GM18508 (cell line): ENCODE measurements at regions not wholly inside any gene's neighbourhood (a gene's known extent, or its start where the extent isn't known, plus 50 kb on each side); places are given as distances from the start of the nearest gene placed in this dataset.

ENCODE experiments used
- ATAC-seq: cut with Tn5 transposase; IDR thresholded peaks from one replicate; pipeline ENCODE4 v1.9.1; 2021; ENCODE audit warnings: moderate number of reproducible peaks; ENCODE audit not compliant: insufficient read depth, unreplicated experiment

- ATAC-seq = no peak
Observed at GRCh38 chr19:31553112-31553845, 204.0 kb upstream of the TSHZ3 start.

GRCh38 chr19:31553846-31554215 lies 204.6 kb upstream of the TSHZ3 start:
- ATAC-seq = no peak

- no peak for ATAC-seq
Observed at GRCh38 chr19:31554360-31554759, 205.1 kb upstream of the TSHZ3 start.

GRCh38 chr19:31555634-31556215 lies 206.5 kb upstream of the TSHZ3 start:
- ATAC-seq = no peak

DNA sequence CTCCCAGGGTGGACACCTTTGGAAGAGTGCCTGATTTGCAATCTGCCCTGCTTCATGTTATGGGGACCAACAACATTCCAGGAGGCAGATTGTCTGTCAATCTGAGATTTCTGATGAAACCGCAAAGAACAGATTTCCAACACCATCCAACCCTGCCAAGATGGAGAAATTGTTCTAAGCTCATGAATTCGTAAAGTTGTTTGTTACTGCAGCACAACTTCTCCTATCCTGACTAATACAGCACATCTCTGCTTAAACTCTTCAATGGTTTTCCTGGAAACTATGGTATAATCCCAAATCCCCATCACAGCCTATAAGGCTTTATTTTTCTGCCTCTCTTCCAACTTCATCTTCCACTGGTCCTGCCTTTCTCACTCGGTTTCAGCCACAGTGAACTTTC lies 210.3 kb upstream of the TSHZ3 start:
- no peak for ATAC-seq

- ATAC-seq = no peak
Observed at GRCh38 chr19:31560086-31561060, 211.1 kb upstream of the TSHZ3 start.

GRCh38 chr19:31562966-31563612 lies 213.9 kb upstream of the TSHZ3 start:
- no peak for ATAC-seq

- ATAC-seq = no peak
Observed at GRCh38 chr19:31567776-31568175, 218.5 kb upstream of the TSHZ3 start.

- ATAC-seq = no peak
Observed at GRCh38 chr19:31568724-31569123, 219.5 kb upstream of the TSHZ3 start.

DNA sequence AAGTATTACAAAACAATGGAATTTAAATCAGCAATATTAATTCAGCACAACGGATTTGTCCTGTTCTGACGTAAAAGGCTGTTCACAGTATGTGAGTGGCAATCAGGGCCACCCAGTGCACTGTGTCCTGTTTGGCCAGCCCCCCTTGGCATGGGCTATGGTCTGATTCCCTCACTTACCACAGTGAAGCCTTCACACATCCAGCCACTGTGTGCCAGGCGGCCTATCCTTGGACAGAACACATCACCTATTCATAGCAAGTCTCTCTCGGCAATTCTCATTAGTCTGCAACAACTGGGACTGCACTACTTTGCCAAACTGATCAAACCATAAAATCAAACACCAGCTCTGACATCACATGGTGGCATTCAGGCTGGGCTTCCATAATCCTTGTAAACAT lies 221.5 kb upstream of the TSHZ3 start:
- no peak for ATAC-seq

DNA sequence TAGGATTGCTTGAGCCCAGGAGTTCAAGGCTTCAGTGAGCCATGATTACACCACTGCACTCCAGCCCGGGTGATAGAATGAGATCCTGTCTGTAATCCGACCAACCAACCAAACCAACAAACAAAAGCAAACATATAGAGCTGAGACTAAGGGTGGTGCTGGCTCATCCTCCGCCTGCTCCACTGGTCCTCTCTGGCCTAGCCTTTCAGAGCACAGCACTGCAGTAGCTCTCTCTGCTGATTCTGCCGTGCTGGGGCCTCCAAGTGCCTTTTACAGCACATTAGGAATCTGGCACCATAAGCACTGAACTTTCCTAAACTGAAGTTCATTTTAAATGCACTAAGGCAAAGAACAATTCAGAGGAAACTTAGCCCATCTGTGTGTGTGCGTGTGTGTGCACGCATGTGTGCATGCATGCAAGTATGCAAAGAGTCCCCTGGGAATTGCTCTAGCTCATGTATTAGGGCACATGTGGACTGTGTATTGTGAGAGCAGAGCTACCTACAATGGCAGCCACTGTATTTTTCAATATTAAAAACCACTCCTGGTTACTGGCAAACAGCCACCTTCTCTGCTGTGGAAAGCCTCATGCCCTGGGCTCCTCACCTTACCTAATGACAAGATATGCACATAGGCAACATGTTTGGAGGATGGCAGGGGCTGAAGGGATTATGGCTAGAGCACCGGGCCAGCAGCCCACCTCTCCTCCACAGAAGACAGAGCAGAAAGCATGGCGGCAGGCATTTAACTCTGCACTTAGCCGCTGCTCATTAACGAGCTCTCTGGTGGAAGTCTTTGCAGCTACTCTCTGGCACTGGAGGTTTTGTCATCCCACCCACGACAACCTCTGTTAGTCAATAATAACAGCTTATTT lies 223.1 kb upstream of the TSHZ3 start:
- no peak for ATAC-seq

DNA sequence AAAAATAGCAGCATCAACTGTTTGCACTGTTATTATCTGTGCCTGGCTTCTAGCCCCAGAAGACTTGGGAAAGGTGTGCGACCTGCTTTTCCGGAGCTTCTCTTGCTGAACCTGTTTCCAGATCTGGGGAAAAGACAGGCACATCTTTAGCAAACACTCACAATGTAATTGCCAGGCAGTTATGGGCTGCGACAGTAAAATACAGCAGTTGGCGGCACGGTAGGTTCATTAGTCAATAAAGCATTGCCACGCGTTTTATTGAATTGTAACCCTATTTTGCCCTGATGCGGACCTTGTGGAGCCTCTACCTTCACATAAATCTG lies 223.7 kb upstream of the TSHZ3 start:
- ATAC-seq = no peak

- no peak for ATAC-seq
Observed at GRCh38 chr19:31574251-31574973, 225.2 kb upstream of the TSHZ3 start.

DNA sequence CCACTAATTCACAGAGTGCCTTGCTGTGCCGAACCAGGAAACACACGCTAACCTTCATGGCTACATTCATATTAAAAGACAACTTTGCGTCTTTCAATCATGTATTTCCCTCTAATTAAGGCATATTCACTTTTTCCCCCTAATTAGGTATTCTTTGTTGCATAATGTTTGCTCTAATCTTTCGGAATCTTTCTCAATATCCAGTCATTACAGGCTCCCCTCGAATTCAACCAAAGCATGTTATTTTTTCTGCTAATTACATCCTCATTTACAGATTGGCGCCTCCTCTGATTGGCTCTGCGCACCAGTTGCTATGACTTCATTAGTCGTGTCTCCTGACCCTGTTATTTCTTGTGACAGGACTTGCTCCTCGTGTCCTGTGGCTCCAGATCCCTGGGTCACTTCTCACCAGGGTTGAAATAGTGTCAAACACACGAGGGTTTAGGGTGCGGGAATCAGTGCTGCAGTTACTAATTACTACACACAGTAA lies 226.7 kb upstream of the TSHZ3 start:
- ATAC-seq = no peak

GRCh38 chr19:31578326-31578725 lies 229.1 kb upstream of the TSHZ3 start:
- no peak for ATAC-seq

DNA sequence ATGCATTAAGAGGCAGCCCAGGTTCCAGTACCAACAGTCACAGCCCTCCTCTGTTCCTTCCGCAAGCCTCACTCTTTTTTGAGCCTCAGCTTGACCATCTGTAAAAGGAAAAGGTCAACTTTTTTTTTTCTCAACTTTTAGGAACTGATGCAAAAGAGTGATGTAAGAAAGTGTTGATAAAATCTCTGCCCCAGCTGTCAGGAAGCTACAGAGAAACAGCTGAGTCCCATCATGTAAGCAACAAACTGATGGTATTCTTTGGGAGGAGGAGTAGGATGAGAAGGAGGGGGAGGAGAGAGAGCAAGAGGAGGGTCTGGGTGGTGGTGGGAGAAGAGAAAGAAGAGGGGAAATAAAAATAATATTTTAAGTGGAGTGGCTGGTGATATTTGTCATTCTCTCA lies 233.9 kb upstream of the TSHZ3 start:
- no peak for ATAC-seq

GRCh38 chr19:31586282-31586681 lies 237.0 kb upstream of the TSHZ3 start:
- no peak for ATAC-seq

- no peak for ATAC-seq
Observed at GRCh38 chr19:31589109-31589508, 239.9 kb upstream of the TSHZ3 start.

DNA sequence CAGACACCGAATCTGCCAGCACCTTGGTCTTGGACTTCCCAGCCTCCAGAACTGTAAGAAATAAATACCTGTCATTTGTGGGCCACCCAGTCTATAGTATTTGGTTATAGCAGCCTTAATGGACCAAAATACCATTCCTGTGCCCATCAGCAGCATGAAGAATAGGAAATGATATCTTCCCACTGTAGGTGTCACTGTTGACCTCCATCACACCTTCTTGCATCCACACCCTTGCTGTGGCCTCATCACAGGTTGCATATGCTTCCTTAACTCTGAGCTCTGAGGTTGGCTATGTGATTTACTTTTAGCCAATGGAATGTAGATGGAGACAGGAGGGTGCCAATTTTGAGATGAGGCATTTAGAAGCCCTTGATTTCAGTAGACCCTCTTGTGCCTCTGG lies 242.0 kb upstream of the TSHZ3 start:
- no peak for ATAC-seq
